GM18951 (cell line): ENCODE measurements at regions not wholly inside any gene's neighbourhood (a gene's known extent, or its start where the extent isn't known, plus 50 kb on each side); places are given as distances from the start of the nearest gene placed in this dataset.
"Not testable (repeated sequence)": the region's sequence is repeated elsewhere in the genome, so short reads cannot be mapped to it uniquely, and the experiment has no call there.

Experiments used
- POLR2A ChIP-seq: IDR thresholded peaks from 4 replicates; pipeline ENCODE4 v1.6.1; 2011; ENCODE audit warnings: mild to moderate bottlenecking; ENCODE audit not compliant: insufficient read length, insufficient read depth; ENCODE audit errors: extremely low read depth
- in situ Hi-C: fragments of 300-500 bp; cut with MboI; formaldehyde crosslinking; loops from one replicate; pipeline ENCODE4 v1.12.0; 2022; ENCODE audit warnings: low sequenced_read_pairs, mixed read lengths, inconsistent platforms; ENCODE audit not compliant: unreplicated experiment

DNA sequence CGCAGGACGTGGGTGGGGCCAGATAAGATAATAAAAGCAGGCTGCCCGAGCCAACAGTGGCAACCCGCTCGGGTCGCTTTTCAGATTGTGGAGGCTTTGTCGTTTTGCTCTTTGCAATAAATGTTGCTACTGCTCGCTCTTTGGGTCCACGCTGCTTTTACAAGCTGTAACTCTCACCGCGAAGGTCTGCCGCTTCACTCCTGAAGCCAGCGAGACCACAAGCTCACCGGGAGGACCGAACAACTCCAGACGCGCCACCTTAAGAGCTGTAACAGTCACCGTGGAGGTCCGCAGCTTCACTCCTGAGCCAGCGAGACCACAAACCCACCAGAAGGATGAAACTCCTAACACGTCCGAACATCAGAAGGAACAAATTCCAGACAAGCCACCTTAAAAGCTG, 286.6 kb upstream of the MAGI2 start:
- in situ Hi-C loops, result no loop called here
- TF ChIP-seq POLR2A, result no peak

DNA sequence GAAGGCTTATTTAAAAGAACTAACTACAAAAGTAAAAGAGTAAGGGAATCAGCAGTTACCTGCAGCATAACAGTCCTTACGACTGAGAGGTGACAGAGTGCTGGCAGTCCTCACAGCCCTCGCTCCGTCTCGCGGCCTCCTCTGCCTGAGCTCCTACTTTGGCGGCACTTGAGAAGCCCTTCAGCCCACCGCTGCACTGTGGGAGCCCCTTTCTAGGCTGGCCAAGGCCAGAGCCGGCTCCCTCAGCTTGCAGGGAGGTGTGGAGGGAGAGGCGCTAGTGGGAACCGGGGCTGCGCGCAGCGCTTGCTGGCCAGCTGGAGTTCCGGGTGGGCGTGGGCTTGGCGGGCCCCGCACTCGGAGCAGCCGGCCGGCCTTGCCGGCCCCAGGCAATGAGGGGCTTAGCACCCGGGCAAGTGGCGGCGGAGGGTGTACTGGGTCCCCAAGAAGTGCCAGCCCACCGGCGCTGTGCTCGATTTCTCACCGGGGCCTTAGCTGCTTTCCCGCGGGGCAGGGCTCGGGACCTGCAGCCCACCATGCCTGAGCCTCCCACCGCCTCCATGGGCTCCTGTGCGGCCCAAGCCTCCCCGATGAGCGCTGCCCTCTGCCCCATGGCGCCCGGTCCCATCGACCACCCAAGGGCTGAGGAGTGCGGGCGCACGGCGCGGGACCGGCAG, 285.7 kb upstream of the MAGI2 start:
- in situ Hi-C loops, result not testable (repeated sequence)

DNA sequence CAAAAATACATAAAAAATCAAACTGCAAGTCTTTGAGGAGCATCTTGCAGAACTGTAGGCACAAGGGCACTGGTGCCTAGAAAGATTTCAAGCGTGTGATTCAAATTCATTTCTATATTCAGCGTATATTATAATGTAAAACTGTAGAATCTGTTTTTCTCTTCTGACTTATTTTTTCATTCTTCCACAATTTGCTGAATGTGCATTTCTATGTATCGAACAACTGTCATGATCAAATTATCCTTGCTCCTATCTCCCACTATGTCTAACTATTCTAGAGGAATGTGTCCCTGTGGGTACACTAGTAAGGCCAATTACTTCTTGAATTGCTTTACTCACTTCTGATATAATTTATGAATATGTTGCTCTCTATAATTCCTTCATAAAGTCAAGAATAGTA, 283.0 kb upstream of the MAGI2 start:
- in situ Hi-C loops, result no loop called here

DNA sequence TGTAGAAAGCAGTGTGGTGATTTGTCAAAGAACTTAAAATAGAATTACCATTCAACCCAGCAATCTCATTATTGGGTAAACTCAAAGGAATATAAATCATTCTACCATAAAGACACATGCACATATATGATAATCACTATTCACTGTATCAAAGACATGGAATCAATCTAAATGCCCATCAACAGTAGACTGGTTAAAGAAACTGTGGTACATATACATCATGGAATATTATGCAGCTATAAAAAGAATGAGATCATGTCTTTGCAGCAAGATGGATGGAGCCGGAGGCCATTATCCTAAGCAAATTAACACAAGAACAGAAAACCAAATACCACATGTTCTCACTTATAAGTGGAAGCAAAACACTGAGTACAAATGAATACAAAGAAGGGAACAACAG, 281.5 kb upstream of the MAGI2 start:
- no peak for TF ChIP-seq POLR2A
- in situ Hi-C loops, result no loop called here

More for the DNA sequence above, 283.0 kb upstream of the MAGI2 start:
- TF ChIP-seq POLR2A, result no peak

DNA sequence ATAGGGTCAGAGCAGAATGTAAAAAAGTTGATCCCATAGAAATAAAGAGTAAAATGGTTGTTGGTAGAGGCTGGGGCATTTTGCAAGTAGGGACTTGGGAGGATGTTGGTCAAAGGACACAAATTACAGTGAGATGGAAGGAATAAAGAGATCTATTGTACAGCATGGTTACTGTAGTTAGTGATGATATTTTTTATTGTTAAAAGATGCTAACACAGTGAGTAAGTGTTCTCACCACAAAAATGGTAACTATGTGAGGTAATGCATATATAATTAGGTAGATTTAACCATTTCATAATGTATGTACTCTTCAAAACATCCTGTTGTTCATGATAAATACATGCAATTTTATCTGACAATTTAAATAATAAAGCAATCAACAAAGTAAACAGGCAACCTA, 280.7 kb upstream of the MAGI2 start:
- in situ Hi-C loops, result no loop called here
- no peak for TF ChIP-seq POLR2A

DNA sequence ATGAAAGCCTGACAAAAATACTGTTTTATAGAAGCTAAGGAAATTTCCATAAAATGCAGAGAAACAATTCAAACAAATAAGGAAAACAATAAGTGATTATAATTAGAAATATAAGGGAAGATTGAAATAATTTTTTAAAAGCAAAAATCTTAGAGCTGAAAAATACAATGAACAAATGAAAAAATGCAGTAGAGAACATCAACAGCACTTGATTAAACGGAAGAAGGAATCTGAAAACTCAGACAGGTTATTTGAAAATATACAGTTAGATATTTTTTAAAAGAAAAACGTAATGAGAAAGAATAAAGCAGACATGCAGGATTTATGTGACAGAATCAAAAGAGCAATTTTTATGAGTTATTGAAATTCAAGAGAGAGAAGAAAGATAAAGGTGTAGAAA, 279.1 kb upstream of the MAGI2 start:
- in situ Hi-C loops, result no loop called here
- TF ChIP-seq POLR2A, result no peak

DNA sequence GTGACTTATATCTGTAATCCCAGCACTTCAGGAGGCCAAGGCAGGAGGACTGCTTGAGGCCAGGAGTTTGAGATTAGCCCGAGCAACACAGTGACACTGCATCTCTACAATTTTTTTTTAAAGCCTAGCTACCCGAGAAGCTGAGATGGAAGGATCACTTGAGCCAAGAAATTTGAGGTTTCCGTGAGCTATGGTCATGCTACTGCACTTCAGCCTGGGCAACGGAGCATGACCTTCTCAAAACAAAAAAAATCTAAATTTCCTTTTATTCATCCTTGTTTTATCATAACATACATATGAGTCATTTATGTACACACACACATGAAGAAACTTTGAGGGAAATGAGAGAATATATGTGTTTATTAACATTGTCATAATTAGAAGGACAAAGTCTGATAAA, 277.5 kb upstream of the MAGI2 start:
- in situ Hi-C loops, result no loop called here
- TF ChIP-seq POLR2A, result no peak

DNA sequence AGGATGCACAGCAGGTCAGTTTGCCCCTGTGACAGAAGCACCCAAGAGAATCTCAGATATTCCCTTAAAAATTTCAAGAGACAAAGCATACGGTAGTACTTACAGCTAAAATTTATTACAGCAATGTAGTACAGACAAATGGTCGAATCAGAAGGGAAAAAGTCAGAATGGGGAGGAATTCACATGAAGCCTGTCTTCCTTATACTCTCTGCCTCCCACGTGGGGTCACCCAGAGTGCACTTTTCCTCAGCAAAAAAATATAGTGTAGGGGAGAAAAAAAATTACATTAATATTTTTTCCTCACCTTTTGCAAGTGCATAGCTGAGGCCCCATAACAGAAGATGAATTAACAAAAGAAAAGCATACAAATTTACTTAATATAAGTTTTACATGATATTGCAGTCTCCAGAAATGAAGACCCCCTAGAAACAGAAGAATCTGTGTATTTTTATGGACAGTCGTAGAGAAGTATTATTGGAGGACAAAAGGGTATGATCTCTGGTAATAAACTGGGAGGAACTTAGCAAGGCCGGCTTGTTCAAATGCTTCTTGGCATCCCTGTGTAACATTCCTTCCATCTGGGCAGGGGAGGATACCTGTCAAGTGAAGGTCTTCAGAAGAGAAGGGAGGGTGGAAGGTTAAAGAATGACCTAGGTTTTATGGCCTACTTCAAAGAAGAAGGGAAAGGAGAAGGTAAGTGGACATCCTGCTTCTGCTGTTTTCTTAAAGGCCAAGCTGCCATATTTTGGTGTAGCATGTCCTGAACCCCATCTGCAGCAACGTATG, 270.6 kb upstream of the MAGI2 start:
- in situ Hi-C loops, result no loop called here
- TF ChIP-seq POLR2A, result no peak

DNA sequence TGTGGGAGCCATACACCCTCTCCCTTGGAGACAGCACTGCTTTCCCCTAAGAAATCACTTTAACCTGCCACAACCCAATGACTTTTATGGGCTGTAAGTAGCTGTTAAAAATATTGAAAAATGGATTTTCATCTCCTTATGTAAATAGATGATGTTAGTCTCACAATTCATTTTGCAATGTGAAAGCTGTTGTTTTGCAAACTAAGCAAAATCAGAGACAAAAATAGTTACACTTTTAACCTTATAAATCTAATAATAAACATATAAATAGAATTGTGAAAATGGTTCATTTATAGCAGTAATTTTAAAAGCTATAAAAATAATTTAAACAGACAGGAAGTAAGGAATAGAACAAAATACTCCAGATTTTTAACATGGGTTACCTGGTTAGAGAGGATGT, 268.8 kb upstream of the MAGI2 start:
- TF ChIP-seq POLR2A, result no peak
- in situ Hi-C loops, result no loop called here

DNA sequence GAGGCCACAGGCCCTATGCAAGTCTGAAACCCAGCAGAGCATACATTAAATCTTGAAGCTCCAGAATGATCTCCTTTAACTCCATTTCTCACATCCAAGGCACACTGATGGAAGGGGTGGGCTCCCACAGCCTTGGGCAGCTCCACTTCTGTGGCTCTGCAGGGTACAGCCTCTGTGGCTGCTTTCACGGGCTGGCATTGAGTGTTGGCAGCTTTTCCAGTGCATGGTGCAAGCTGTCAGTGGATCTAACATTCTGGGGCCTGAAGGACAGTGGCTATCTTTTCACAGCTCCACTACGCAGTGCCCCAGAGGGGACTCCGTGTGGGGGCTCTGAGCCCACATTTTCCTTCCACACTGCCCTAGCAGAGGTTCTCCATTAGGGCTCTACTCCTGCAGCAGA, 265.7 kb upstream of the MAGI2 start:
- in situ Hi-C loops, result no loop called here
- no peak for TF ChIP-seq POLR2A

DNA sequence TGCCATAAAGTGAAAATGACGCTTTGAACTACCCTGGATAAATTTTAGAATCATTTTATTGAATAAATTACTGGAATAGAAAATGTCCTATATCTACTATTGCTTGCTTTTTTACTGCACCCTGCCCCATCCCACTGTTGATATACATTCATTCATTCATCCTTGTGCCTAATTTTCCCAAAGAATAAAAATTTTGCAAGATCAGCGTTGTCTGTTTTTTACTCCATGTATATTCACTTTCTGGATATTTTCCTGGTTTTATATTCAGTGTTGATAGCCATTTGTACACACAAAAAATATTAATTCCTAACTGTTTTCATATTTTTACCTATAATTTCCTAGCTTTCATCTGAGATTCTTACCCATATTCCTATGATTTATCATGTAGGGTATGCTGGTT, 262.9 kb upstream of the MAGI2 start:
- in situ Hi-C loops, result no loop called here
- TF ChIP-seq POLR2A, result no peak

DNA sequence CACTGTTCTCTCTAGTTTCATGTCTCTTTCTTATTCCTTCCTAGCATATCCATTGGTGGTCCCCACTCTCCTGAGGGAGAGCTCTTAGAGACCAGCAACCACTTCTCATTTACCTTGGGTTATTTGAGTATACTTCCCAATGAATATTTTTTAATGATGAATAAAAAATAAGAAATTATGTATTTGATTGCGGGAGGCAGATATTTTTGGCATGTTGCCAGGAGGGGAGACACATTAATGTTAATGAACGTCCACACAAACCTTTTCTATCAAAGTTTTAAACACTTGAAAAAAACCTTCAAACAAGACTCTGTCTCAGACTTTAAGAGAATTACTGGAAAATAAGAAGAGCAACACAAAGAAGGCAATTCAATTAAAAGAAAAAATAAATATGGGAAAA, 260.6 kb upstream of the MAGI2 start:
- TF ChIP-seq POLR2A, result no peak
- in situ Hi-C loops, result no loop called here

DNA sequence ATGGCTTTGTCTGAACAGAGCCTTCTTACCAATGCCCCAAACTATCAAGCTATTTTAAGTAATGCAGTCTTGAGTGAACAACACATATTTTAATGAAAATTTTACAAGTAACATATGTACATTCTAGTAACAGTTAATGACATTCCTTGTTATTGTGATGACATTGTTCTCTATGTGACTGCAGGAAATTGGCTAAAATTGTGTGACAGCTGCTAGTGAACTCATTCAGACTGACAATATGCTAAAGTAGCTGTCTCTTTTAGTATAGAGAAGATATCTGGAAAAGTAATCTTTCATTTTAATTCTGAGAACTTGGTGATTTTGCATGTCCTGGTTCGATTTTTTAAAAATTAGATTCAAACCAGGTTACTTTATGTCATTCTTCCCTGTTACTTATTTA, 259.8 kb upstream of the MAGI2 start:
- in situ Hi-C loops, result no loop called here
- no peak for TF ChIP-seq POLR2A

DNA sequence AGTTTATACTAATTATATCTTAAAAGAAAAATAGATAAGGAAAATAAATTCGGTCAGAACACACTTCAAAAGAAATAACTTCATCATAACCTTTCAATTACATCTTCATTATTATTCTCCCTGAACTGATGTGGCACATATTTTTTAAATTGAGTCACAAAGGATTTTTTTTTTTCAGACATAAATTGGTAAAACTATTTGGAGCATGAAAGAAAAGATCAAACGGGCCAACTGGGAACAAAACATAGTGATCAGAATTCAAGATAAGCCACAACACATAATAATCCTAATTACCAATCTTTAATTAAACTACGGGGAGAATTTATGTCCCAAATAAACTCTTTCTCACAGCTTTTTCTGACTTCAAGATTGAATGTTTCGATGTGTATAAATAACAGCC, 258.2 kb upstream of the MAGI2 start:
- no peak for TF ChIP-seq POLR2A
- in situ Hi-C loops, result no loop called here
